Left lung (tissue), 4 donors: ENCODE measurements at regions not wholly inside any gene's neighbourhood (a gene's known extent, or its start where the extent isn't known, plus 50 kb on each side); places are given as distances from the start of the nearest gene placed in this dataset.

Experiments used
- ATAC-seq: fragments of 200-7000 bp; cut with Tn5 transposase; one replicate; pipeline ENCODE4 v1.9.1; 2020; ENCODE audit warnings: moderate library complexity
- DNase-seq, 4 donors: peaks; one replicate each; pipeline ENCODE4 v3.0.0-alpha.2; 2013 to 2020
- H3K27ac ChIP-seq, 2 donors: fragments of 200-600 bp; sonication (generic) in 1 of 2; one replicate each; pipeline versions ENCODE4 v1.5.0 to v1.8.0; 2020 to 2021
- H3K27me3 ChIP-seq, 2 donors: fragments of 200-600 bp; sonication (generic) in 1 of 2; one replicate each; pipeline versions ENCODE4 v1.5.0 to v1.8.0; 2020 to 2021
- H3K36me3 ChIP-seq, 2 donors: fragments of 200-600 bp; sonication (generic) in 1 of 2; one replicate each; pipeline versions ENCODE4 v1.5.0 to v1.8.0; 2020 to 2021
- H3K4me1 ChIP-seq, 2 donors: fragments of 200-600 bp; one replicate each; pipeline ENCODE4 v1.8.0; 2021
- H3K4me3 ChIP-seq, 2 donors: fragments of 200-600 bp; sonication (generic) in 1 of 2; one replicate each; pipeline versions ENCODE4 v1.5.0 to v1.8.0; 2020 to 2021; ENCODE audit warnings: mild to moderate bottlenecking in 1 of 2
- H3K9me3 ChIP-seq, 2 donors: fragments of 200-600 bp; sonication (generic) in 1 of 2; one replicate each; pipeline versions ENCODE4 v1.5.0 to v1.8.0; 2020 to 2021
- intact Hi-C, 2 donors: fragments of 100-400 bp; cut with DNase I; formaldehyde crosslinking; loops; one replicate each; pipeline versions ENCODE4 v1.11.2 to v1.14.2; 2022
- TF ChIP-seq, protein P1 (sequence below), 2 donors: fragments of 200-600 bp; sonication (generic) in 1 of 2; IDR thresholded peaks; one replicate each; pipeline versions ENCODE4 v1.5.0 to v1.8.0; 2021; ENCODE audit warnings: antibody characterized with exemption in 2 of 2
- donor health status: DM: no; HTN: yes; CAD: no.
- donor health status: DM: no; HTN: no; CAD: no.

DNA sequence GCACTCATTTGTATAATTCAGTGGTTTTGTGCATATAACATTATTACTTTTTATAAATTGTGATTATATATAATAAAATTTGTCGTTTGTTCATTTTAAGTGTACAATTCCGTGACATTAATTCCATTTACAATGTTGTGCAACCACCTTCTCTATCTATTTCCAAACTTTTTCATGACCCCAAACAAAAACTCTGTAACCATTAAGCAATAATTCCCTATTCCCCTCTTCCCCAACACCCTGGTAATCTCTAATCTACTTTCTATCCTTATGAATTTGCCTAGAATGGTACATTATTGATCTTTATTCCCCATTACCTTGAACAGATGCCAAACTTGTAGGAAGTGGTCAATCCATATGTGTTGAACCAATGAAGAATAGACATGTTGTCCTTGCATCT lies 61.3 kb upstream of the SMIM36 start:
- Histone ChIP-seq H3K4me1 (peaks cover 10 to 21% of the 10 kb centered on the region in 2 donors), H3K9me3 (no peaks in the 10 kb centered on the region), H3K27ac (no peak overlapping the region), H3K4me3 (no peak overlapping the region), H3K27me3 (no peaks in the 10 kb centered on the region), H3K36me3 (no peaks in the 10 kb centered on the region)
- ATAC-seq, result no peak
- DNase-seq, result no peak
- intact Hi-C loops, result no loop called here
- TF ChIP-seq, protein P1, sequence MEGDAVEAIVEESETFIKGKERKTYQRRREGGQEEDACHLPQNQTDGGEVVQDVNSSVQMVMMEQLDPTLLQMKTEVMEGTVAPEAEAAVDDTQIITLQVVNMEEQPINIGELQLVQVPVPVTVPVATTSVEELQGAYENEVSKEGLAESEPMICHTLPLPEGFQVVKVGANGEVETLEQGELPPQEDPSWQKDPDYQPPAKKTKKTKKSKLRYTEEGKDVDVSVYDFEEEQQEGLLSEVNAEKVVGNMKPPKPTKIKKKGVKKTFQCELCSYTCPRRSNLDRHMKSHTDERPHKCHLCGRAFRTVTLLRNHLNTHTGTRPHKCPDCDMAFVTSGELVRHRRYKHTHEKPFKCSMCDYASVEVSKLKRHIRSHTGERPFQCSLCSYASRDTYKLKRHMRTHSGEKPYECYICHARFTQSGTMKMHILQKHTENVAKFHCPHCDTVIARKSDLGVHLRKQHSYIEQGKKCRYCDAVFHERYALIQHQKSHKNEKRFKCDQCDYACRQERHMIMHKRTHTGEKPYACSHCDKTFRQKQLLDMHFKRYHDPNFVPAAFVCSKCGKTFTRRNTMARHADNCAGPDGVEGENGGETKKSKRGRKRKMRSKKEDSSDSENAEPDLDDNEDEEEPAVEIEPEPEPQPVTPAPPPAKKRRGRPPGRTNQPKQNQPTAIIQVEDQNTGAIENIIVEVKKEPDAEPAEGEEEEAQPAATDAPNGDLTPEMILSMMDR (IDR thresholded peaks at IDR 0.05), result no peak

DNA sequence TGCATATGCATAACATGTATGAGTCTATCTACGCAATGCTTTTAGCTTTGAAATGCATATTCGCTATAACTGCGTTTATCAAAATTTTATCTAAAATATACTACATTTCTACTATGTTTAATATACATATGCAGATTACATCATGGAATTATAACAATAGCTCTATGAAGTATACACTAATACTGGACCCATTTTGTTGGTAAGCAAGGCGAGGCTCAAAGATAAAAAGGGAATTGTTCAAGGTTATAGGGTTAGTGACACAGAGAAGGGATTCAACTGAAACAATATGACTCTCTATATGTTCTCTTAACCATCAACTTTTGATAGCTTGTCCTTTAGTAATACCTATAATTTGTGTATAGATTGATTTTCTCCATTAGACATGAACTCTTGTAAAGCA lies 60.9 kb upstream of the SMIM36 start:
- Histone ChIP-seq H3K4me3 (no peak overlapping the region), H3K36me3 (no peaks in the 10 kb centered on the region), H3K27ac (no peak overlapping the region), H3K4me1 (peaks cover 6 to 16% of the 10 kb centered on the region in 2 donors), H3K9me3 (no peaks in the 10 kb centered on the region), H3K27me3 (no peaks in the 10 kb centered on the region)
- DNase-seq, result no peak
- intact Hi-C loops, result no loop called here
- no peak for ATAC-seq
- TF ChIP-seq, protein P1 (IDR thresholded peaks at IDR 0.05), result no peak

DNA sequence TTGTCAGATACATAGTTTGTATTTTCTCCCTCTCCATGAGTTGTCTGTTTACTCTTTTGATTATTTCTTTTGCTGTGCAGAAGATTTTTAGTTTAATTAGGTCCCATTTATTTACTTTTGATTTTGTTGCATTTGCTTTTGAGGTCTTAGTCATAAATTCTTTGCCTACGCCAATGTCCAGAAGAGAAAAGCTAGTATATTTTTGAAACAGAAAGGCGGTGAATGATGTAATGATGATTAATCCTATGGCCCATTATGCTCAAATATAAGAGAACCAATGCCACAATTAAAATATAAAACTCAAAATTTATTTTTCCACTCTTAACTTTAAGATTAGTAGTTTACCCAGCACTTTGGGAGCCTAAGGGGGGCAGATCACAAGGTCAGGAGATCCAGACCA lies 59.8 kb upstream of the SMIM36 start:
- intact Hi-C loops, result no loop called here
- Histone ChIP-seq H3K27me3 (no peaks in the 10 kb centered on the region), H3K36me3 (no peaks in the 10 kb centered on the region), H3K4me3 (no peak overlapping the region), H3K4me1 (peaks cover 0 to 6% of the 10 kb centered on the region in 2 donors), H3K9me3 (no peaks in the 10 kb centered on the region), H3K27ac (no peak overlapping the region)
- DNase-seq, result no peak
- no peak for ATAC-seq
- TF ChIP-seq, protein P1 (IDR thresholded peaks at IDR 0.05), result no peak

DNA sequence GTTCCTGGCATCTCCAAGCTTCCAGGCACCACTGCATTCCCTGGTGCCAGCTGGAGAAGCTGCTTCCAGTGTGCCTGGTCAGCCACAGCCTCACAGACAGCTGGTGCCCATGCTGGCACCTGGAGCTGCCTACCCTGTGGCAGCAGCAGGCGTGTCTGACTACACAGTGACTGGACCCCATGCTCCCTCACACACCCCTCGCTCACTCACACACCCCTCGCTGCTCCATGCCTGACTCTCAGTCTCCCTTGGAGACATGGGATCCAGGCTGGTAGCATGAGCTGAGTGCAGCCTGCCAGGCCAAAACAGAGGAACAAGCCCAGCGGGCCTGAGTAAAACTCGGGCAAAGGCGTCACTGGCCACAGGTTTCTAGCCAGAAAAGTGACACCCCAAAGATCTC lies 59.1 kb upstream of the SMIM36 start:
- TF ChIP-seq, protein P1 (IDR thresholded peaks at IDR 0.05), result no peak
- Histone ChIP-seq H3K27ac (no peak overlapping the region), H3K9me3 (no peaks in the 10 kb centered on the region), H3K4me1 (no peaks in the 10 kb centered on the region), H3K27me3 (no peaks in the 10 kb centered on the region), H3K36me3 (no peaks in the 10 kb centered on the region), H3K4me3 (no peak overlapping the region)
- intact Hi-C loops, result no loop called here
- ATAC-seq (no peak), DNase-seq (no peak)

DNA sequence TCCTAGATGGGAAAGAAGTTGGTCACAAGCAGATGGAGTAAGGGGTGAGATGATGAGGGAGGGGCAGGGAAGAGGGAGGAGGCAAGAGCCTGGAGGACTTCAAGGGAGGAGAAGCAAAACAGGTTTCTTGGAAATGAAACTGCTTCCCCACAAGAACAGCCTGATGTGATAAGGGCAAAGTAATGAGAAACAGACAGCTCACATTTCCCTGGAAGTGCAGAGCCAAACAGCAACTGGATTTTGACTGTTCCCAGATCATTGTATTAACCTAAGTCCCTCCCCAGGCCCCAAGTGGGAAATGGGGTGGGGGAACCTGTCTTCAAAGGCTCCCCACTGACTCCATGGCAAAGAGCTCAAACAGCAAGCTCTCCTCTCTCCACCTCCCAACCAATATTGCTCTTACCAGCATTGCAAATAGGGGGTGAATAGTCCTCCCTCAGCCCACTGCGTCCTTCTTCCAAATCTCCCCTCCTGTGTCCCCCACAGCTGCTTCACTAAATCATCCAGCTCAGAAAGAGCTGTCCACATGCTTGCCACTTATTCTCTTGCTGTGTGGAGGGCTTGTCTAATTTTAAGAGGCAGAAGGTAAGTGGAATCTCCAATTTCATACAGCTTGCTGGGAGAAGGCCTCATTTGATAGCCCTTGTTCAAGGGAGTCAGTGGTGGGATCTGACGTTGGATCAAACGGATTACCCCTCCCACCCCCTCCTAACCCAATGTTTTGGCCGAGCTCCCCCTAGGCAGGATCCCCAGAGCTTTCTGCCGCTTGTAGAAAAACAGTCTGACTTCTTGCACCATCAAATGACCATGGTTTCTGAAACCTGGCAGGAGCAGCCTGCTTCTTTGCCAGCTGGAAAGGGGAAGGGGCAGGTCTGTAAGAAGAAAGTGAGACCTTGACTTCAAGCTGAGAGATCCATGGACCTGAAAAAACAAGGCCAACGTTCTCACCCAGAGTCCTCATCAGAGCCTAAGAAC lies 56.3 kb upstream of the SMIM36 start:
- DNase-seq (peak in 1 of 4 donors; percentile 48), ATAC-seq (peak; percentile 39)
- TF ChIP-seq, protein P1 (IDR thresholded peaks at IDR 0.05), result no peak
- intact Hi-C loops, result no loop called here
- Histone ChIP-seq H3K9me3 (no peaks in the 10 kb centered on the region), H3K36me3 (no peaks in the 10 kb centered on the region), H3K27ac (no peak overlapping the region), H3K4me1 (no peaks in the 10 kb centered on the region), H3K27me3 (no peaks in the 10 kb centered on the region), H3K4me3 (no peak overlapping the region)
